PC-9 (cell line): ENCODE measurements at regions not wholly inside any gene's neighbourhood (a gene's known extent, or its start where the extent isn't known, plus 50 kb on each side); places are given as distances from the start of the nearest gene placed in this dataset.

Experiments used
- BruUV-seq: library from RNA; stranded (reverse); fragments of 400-500 nt; replicated peaks from 2 replicates; lab custom pipeline; 2021; lab: Mats Ljungman, UMichigan
- CTCF ChIA-PET: fragments of 300-600 bp; sonication (Branson Sonifier 250); formaldehyde crosslinking; loops from one replicate; lab custom pipeline; 2022; ENCODE audit warnings: antibody characterized with exemption; lab: Charles Lee
- POLR2A ChIA-PET: fragments of 300-600 bp; sonication (Branson Sonifier 250); formaldehyde crosslinking; loops from one replicate; lab custom pipeline; 2022; ENCODE audit warnings: antibody characterized with exemption; ENCODE audit not compliant: unreplicated experiment; lab: Charles Lee
- DNase-seq, 2 experiments: peaks; one replicate each; pipeline versions ENCODE4 v3.0.0 to v3.0.0-alpha.2; 2015 to 2022; ENCODE audit warnings: mixed read lengths in 1 of 2
- H2AFZ ChIP-seq: fragments of 200-600 bp; sonication (generic); 2 replicates; pipeline ENCODE4 v1.8.1; 2017; ENCODE audit warnings: antibody characterized with exemption
- H3F3A ChIP-seq: fragments of 200-600 bp; sonication (generic); 2 replicates; pipeline ENCODE4 v1.8.1; 2017; ENCODE audit warnings: antibody characterized with exemption, mild to moderate bottlenecking, low read depth; ENCODE audit not compliant: insufficient read depth
- H3K27ac ChIP-seq: fragments of 200-600 bp; sonication (generic); 2 replicates; pipeline ENCODE4 v1.6.1; 2016; ENCODE audit warnings: mixed run types
- H3K27me3 ChIP-seq: fragments of 200-600 bp; sonication (generic); 2 replicates; pipeline ENCODE4 v1.6.1; 2016; ENCODE audit warnings: low read depth, mixed run types; ENCODE audit not compliant: insufficient read depth
- H3K36me3 ChIP-seq: fragments of 200-600 bp; sonication (generic); 2 replicates; pipeline ENCODE4 v1.6.1; 2016; ENCODE audit warnings: low read depth, mixed run types
- H3K4me1 ChIP-seq: fragments of 200-600 bp; sonication (generic); replicated peaks from 2 replicates; pipeline ENCODE4 v1.6.1; 2016; ENCODE audit warnings: mixed run types; ENCODE audit not compliant: insufficient read depth
- H3K4me2 ChIP-seq: fragments of 200-600 bp; sonication (generic); 2 replicates; pipeline ENCODE4 v1.6.1; 2017; ENCODE audit warnings: mixed run types
- H3K4me3 ChIP-seq: fragments of 200-600 bp; sonication (generic); 2 replicates; pipeline ENCODE4 v1.6.1; 2016; ENCODE audit warnings: mixed run types
- H3K79me2 ChIP-seq: fragments of 200-600 bp; sonication (generic); 2 replicates; pipeline ENCODE4 v1.6.1; 2017; ENCODE audit warnings: low read depth, mixed run types
- H3K9me2 ChIP-seq: fragments of 200-600 bp; sonication (generic); 2 replicates; pipeline ENCODE4 v1.8.1; 2017; ENCODE audit warnings: mild to moderate bottlenecking; ENCODE audit not compliant: insufficient read depth
- H3K9me3 ChIP-seq: fragments of 200-600 bp; sonication (generic); 2 replicates; pipeline ENCODE4 v1.8.1; 2016; ENCODE audit warnings: low read depth; ENCODE audit not compliant: insufficient read depth
- H4K20me1 ChIP-seq: fragments of 200-600 bp; sonication (generic); 2 replicates; pipeline ENCODE4 v1.8.1; 2017; ENCODE audit not compliant: insufficient read depth
- CTCF ChIP-seq: fragments of 200-600 bp; sonication (generic); conservative IDR thresholded peaks from 2 replicates; pipeline ENCODE4 v1.6.1; 2017; ENCODE audit warnings: mixed run types, antibody characterized with exemption, mild to moderate bottlenecking, moderate library complexity
- EZH2 ChIP-seq: fragments of 200-600 bp; sonication (generic); IDR thresholded peaks from 2 replicates; pipeline ENCODE4 v1.8.0; 2017; ENCODE audit warnings: antibody characterized with exemption, low read depth
- intact Hi-C: fragments of 100-400 bp; cut with micrococcal nuclease; formaldehyde crosslinking; loops from one replicate; pipeline ENCODE4 v1.10.0; 2022; ENCODE audit not compliant: unreplicated experiment

- Histone ChIP-seq H3K79me2 (no peaks in the 10 kb centered on the region), H3K9me3 (no peaks in the 10 kb centered on the region), H4K20me1 (no peaks in the 10 kb centered on the region), H3K4me2 (no peak overlapping the region), H3K4me3 (no peak overlapping the region), H3F3A (no peaks in the 10 kb centered on the region), H3K4me1 (no peaks in the 10 kb centered on the region), H2AFZ (no peak overlapping the region), H3K27ac (no peak overlapping the region), H3K9me2 (no peaks in the 10 kb centered on the region), H3K36me3 (no peaks in the 10 kb centered on the region), H3K27me3 (no peaks in the 10 kb centered on the region)
- DNase-seq, result no peak
- POLR2A ChIA-PET, result no interaction called here
- TF ChIP-seq CTCF, result no peak
- no peak for TF ChIP-seq EZH2
- BruUV-seq, result no TSS peak
- intact Hi-C loops, result no loop called here
- CTCF ChIA-PET, result no interaction called here
Measured at GRCh38 chr2:162915858-162916257, 77.3 kb upstream of the KCNH7 start.

DNA sequence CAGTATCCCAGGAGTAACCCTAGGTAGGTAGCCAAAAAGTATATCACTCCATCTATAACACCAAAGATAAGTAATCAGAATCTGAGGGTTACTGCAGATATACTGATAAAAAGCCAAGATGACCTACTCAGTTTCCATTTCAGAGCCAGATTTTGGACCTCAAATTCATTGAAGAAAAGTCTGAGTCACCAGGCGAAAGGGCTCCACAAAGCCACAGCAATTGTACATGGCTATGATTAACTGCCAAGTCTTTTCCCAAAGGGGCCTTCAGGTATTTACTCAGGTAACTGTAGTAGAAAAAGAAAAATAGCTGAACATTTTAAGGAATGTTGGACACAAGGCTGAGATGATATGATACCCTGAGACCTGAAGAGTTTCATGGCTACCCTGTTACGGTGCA lies 75.6 kb upstream of the KCNH7 start:
- Histone ChIP-seq H3K9me3 (no peaks in the 10 kb centered on the region), H3K27me3 (no peaks in the 10 kb centered on the region), H3K27ac (no peak overlapping the region), H3K79me2 (no peaks in the 10 kb centered on the region), H3K9me2 (no peaks in the 10 kb centered on the region), H3K4me1 (no peaks in the 10 kb centered on the region), H3K4me3 (no peak overlapping the region), H3K4me2 (no peak overlapping the region), H4K20me1 (no peaks in the 10 kb centered on the region), H3K36me3 (no peaks in the 10 kb centered on the region), H2AFZ (no peak overlapping the region), H3F3A (no peaks in the 10 kb centered on the region)
- DNase-seq, result peak in 1 of 2 experiments; percentile 3
- ChIA-PET CTCF (no interaction called here), POLR2A (no interaction called here)
- TF ChIP-seq CTCF (no peak), EZH2 (no peak)
- BruUV-seq, result no TSS peak
- intact Hi-C loops, result no loop called here

DNA sequence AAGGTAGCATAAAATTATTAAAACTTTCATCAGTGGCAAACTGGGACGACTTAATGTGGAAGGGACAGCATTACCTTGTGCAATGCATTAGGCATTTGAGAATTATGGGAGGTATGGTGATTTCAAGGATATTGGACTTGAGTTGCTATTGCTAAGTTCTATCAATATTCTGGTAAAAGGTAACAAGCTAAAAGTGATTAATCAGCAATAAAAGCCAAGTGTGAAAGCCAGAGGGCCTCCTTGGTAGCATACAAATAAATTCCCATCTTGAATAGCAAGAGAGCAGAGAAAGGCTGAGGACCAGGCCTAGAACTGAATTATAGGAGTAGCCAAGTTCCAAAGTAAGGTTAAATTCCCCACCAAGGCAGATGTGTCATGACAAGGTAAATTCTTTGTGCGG lies 74.2 kb upstream of the KCNH7 start:
- no peak for DNase-seq
- H3K27me3 ChIP-seq, result no peaks in the 10 kb centered on the region
- TF ChIP-seq CTCF, result no peak
- no peak for TF ChIP-seq EZH2
- H3K79me2 ChIP-seq, result no peaks in the 10 kb centered on the region
- H3K9me2 ChIP-seq, result no peaks in the 10 kb centered on the region
- intact Hi-C loops, result no loop called here
- H3K4me1 ChIP-seq, result no peaks in the 10 kb centered on the region
- no peak overlapping the region for H3K4me2 ChIP-seq
- no peak overlapping the region for H3K4me3 ChIP-seq
- POLR2A ChIA-PET, result no interaction called here
- no peaks in the 10 kb centered on the region for H3F3A ChIP-seq
- H3K9me3 ChIP-seq, result no peaks in the 10 kb centered on the region
- BruUV-seq, result no TSS peak
- no peak overlapping the region for H2AFZ ChIP-seq
- CTCF ChIA-PET, result no interaction called here
- H3K36me3 ChIP-seq, result no peaks in the 10 kb centered on the region
- no peaks in the 10 kb centered on the region for H4K20me1 ChIP-seq
- H3K27ac ChIP-seq, result no peak overlapping the region
